ELR (cell line): ENCODE measurements at regions not wholly inside any gene's neighbourhood (a gene's known extent, or its start where the extent isn't known, plus 50 kb on each side); places are given as distances from the start of the nearest gene placed in this dataset.
A peak's percentile ranks its signal among the peaks of the same experiment; 100 is the strongest.

Source experiments
- DNase-seq: peaks from one replicate; pipeline ENCODE4 v3.0.0-alpha.2; 2015; ENCODE audit warnings: low read depth

- no peak for DNase-seq
Observed at GRCh38 chr5:74376187-74376586, 264.3 kb downstream of the ENC1 start.

DNA sequence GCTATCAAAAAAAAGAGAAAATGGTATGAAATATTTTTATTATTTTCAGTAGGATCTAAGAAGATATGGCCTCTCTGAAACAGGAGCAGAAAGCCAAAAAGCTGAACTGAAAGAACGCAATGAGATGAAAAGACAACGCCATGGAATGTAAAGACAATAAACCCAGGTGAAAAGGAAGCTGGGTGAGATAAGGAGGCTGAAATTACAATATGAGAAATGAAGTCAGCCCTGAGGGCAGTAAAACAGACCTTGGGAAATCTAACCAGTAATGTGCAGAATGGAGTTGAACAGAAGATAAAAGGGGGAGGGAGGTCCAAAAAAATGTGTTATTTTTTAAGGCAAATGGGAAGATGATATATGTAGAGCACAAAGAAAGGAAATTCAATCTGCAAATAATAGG lies 265.3 kb downstream of the ENC1 start:
- DNase-seq = no peak

DNA sequence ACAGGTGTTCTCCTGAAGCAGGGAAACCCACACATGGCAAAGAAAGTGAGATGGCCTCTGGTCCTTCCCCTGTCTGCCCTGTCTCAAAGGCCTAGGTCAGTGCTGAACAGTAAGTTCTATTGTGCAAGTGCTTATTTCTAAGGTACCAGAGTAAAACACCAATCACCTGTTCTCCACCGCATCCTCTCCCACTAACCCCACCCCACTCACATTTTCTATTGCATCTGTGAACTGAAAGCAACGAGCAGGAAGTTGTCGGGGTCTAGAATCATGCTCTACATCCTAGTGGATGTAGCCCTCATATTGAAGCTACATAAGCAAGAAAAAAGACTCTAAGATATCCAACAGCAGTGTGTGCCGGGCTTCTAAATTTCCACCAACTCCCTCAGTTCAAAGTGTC lies 265.9 kb downstream of the ENC1 start:
- DNase-seq = no peak

DNA sequence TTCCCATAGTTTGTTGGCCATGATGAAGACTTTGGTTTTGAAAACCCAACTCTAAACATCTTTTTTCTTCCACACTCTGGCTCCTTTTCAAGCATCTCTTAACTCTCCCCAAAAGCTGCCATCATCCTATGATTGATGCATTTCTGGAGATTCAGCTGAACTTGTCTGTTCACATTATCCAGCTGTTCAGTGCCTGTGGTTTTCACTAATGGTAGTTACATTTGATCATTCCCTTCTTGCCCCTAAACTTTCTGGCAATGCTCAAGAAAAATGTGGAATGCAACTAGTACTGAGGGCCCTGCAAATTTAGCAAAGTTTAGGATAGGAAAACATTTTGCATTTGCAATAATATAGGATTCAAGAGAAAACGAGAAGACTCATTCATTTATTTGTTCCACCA lies 267.5 kb downstream of the ENC1 start:
- DNase-seq = no peak

DNA sequence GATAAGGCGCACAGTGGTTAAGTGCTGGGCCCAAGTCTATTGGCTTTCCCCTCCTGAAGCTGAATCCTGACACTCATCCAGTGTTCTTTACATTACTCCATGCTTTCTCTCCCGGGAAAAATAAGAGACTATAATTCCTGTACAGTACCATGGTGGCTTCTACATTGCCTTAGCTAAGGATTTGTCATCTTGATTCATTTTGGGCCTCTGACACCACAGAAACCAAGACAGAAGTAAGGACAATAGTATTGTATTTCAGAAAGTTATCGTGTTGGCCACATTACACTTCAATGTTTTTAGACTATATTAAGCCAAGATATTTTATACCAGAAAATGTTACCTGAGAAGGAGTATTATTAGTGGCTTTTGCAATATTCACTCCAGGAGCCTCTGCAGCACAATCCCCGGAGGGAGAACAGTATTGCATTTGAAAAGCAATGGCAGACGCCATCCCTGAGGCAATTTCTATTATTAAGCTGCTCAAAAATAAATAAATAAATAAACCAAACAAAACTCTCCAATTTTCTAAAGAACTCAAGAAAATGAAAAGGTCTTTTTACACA lies 267.9 kb downstream of the ENC1 start:
- DNase-seq = no peak

- no peak for DNase-seq
Observed at GRCh38 chr5:74372051-74372450, 268.5 kb downstream of the ENC1 start.

- DNase-seq = no peak
Observed at GRCh38 chr5:74371621-74372020, 268.9 kb downstream of the ENC1 start.

- DNase-seq = no peak
Observed at GRCh38 chr5:74370168-74370567, 270.4 kb downstream of the ENC1 start.

DNA sequence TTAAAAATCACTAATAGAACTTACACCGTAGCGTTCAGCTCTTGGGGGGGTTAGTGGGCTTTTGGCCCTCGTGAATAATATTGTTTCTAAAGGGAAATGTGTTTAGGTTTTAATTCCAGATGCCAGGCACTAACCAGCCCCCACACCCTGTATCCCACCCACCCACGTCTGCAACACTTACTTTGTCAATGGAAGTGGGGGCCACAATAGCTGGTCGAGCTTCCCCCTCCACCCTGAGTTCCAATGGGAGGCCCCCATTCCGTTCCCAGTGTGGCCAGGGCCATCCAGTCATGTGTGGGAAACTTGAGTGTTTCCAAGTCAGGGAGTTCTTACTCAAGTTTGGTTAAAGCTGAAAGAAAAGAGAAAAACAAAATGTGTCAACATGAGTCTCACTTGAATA lies 271.4 kb downstream of the ENC1 start:
- no peak for DNase-seq

GRCh38 chr5:74367934-74368333 lies 272.6 kb downstream of the ENC1 start:
- DNase-seq = no peak

DNA sequence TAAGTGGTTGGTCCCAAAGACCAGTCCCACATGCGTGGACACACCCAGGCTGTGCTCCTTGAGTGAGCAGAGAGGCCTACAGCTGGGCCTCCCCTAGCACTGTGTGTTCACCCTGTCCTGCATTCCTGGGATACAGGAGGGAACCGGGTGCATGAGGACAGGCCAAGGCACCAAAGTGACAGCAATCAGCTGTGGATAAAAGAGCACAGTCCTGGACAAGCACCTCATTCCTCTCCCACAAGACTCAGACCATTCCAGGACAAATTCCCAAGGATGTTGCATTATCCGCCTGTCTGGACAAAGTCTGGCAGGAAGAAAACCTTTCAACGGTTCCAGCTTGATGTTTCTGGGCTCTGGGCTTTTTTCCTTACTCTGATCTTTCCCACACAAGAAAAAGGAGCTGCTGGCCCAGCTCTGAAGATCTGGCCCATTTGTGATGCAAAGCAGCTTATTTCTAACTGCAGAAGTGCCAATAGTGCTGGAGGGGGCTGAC lies 273.2 kb downstream of the ENC1 start:
- no peak for DNase-seq

- no peak for DNase-seq
Observed at GRCh38 chr5:74365723-74366122, 274.8 kb downstream of the ENC1 start.

DNA sequence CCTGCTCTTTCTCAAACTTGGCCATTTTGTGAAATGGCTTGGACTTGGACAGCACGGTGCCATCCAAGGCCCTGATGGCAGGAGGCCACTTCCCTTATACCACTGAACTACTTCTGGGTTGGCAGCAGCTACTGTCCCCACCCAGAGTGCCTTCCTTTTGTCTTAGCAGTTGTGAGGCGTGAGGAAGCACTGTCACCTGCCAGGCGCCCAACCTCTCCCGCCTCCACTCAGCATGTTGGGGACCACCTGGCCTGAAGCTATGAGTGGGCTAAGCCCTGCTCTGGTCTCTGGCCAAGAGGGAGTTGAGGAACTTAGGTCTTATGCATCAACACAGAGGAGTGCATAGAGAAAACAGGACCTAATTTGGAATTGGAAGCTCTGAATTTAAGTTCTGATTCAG lies 276.0 kb downstream of the ENC1 start:
- no peak for DNase-seq

GRCh38 chr5:74363603-74364205 lies 276.8 kb downstream of the ENC1 start:
- DNase-seq = no peak

DNA sequence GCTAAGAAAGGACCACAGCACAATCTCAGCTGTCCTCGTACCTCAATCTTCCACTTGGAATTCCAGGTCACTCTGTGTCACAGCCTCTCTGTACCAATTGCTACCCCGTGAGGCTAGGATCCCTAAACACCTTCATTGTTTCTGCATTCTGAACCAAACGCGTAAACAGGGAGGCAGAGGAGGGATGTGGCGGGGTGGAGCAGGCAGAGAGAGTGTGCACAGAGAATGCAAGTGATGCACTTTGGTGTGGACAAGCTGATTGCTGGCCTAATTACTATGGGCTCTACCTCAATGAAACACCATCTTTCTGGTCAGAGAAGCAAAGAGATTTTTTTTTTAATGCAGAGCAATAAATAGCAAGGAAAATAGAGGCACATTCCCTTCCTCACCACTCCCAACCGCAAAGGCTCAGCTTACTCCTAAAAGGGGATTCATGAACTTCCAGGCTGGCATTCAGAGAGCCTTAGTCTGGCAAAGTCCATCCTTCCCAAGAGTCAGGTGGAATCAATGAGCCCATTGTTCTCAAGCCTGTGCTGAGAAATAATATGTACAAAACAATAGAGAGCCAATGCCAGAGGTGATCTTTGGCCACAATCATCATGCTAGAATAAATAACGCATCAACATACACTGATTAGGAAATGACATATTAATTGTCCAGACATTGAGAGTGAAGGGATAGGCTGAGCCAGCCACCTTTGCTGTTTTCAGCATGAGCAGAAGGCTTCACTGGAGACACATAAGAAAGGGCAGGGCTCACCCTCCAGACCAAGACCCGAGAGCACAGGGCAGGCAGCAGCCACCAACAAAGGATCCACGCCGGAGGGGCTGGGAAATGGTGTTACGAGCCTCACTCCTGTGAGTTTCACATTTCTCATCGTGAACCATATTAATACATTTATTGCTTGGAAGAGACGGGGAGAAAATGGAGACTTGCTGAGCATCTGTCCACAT lies 278.8 kb downstream of the ENC1 start:
- DNase-seq = no peak

DNA sequence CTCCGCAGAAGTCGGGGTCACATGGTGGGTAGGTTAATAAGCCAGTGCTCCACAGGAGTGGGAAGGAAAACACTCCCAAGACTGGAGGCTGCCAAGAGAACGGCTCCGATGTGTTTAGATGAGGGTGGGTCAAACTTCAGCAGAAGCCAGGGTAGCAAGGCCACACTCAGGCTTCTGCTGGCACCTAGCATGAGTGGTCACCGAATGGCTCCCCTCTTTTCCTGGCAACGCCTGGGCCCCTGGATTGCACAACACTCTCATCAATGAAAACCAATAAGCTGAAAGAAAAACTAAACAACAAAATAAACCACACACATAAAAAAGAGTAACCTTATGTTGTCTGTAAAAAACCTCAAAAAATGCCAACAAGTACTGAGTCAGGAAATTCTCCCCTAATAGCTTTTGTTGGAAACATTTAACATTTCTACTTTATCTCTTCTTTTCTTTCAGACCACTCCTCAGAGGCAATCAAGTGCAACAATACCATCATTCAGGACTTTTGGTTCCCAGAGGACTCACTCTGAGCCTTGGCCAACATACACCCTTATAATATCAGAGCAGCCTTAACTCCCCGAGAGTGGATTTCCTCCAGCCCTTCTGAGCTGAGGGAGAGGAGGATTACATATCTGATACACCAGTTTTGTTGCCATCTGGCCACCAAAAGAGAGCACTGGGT lies 279.9 kb downstream of the ENC1 start:
- no peak for DNase-seq

GRCh38 chr5:74357827-74358226 lies 282.7 kb downstream of the ENC1 start:
- peak; percentile 3 for DNase-seq

GRCh38 chr5:74356009-74356695 lies 284.4 kb downstream of the ENC1 start:
- DNase-seq = no peak

DNA sequence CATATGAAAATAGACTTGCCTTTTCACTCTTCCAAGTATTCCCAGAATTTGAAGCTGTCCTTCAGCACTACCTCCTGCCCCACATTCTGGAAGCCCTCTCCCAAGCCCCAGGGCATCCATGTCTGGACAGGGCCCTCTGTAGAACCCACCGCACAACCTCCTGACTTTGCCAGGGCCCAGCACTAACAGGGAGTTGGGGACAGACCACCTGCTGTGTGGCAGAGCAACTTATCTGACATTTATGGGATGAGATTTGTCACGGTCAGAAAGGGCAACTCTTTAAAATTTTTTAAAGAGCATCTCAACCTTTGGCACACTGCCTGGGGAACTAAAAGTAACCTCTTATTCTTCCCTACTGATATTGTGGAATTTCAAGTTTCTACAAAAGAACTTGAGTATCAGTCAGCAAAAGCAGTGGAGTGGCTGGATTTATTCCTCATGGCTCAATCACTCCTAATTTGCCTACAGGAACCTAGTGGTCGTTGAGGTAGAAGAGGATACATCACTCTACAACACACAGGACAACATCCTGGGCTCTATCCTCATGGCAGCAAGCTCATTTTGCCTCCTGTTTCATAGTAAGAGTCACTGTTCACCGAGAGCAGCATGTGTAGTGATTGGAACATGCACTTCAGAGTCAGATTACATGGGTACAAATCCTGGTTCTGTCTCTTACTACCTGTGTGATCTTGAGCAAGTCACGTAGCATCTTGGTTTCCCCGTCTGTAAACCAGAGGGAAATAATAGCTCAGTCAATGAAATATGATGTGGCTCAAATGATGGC lies 285.3 kb downstream of the ENC1 start:
- no peak for DNase-seq

DNA sequence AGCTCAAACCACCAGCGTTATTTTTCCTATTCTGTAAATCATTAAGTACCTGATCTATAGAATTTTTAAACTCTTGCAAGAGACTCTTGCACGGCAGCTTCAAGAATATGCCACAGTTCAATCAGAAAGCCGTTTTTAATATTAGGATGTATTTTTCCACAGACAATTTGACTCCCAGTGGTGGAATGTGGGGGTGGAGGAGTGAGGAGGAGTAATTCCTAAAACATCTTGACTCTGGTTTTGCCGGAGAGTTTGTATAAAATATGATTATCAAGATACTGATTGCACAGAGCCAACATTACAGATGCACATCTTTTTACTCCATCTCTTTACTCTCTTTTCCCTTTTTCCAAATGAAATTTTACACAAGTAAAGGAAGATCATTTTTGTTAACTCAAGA lies 288.3 kb downstream of the ENC1 start:
- no peak for DNase-seq
